ENCODE measurements at regions not wholly inside any gene's neighbourhood (a gene's known extent, or its start where the extent isn't known, plus 50 kb on each side); places are given as distances from the start of the nearest gene placed in this dataset.

- H3K27me3 Mint-ChIP-seq (ENCODE audit: low read depth) = no peaks in the 10 kb centered on the region
- TF ChIP-seq CTCF (IDR thresholded peaks at IDR 0.05) = no peak
- no peak for DNase-seq (ENCODE audit: low spot score)
- H3K27ac Mint-ChIP-seq (ENCODE audit: unreplicated experiment) = peak overlapping the region; percentile 17
- H3K9me3 Mint-ChIP-seq (ENCODE audit: low read depth) = no peaks in the 10 kb centered on the region
- no peaks in the 10 kb centered on the region for H3K36me3 Mint-ChIP-seq (ENCODE audit: low read depth)
- peaks cover 11% of the 10 kb centered on the region for H3K4me1 Mint-ChIP-seq (ENCODE audit: low read depth)
- no peak overlapping the region for H3K4me3 Mint-ChIP-seq (ENCODE audit: unreplicated experiment)
Observed at GRCh38 chr13:109652531-109652930, 133.9 kb downstream of the IRS2 start.

- no peak overlapping the region for H3K4me3 Mint-ChIP-seq (ENCODE audit: unreplicated experiment)
- H3K9me3 Mint-ChIP-seq (ENCODE audit: low read depth) = no peaks in the 10 kb centered on the region
Observed at GRCh38 chr13:109651854-109652253, 134.5 kb downstream of the IRS2 start.

GRCh38 chr13:109651311-109651710 is 135.1 kb downstream of the IRS2 start:
- TF ChIP-seq CTCF (IDR thresholded peaks at IDR 0.05) = no peak
- Mint-ChIP-seq H3K36me3 (ENCODE audit: low read depth) (no peaks in the 10 kb centered on the region), H3K9me3 (ENCODE audit: low read depth) (no peaks in the 10 kb centered on the region), H3K4me3 (ENCODE audit: unreplicated experiment) (no peak overlapping the region), H3K27me3 (ENCODE audit: low read depth) (no peaks in the 10 kb centered on the region), H3K27ac (ENCODE audit: unreplicated experiment) (no peak overlapping the region), H3K4me1 (ENCODE audit: low read depth) (peaks cover 22% of the 10 kb centered on the region)
- no peak for DNase-seq (ENCODE audit: low spot score)

More at GRCh38 chr13:109651854-109652253, 134.5 kb downstream of the IRS2 start:
- Mint-ChIP-seq H3K27me3 (ENCODE audit: low read depth) (no peaks in the 10 kb centered on the region), H3K36me3 (ENCODE audit: low read depth) (no peaks in the 10 kb centered on the region), H3K4me1 (ENCODE audit: low read depth) (peaks cover 17% of the 10 kb centered on the region), H3K27ac (ENCODE audit: unreplicated experiment) (no peak overlapping the region)
- no peak for TF ChIP-seq CTCF (IDR thresholded peaks at IDR 0.05)
- DNase-seq (ENCODE audit: low spot score) = no peak

GRCh38 chr13:109650861-109651260 is 135.5 kb downstream of the IRS2 start:
- no peak for TF ChIP-seq CTCF (IDR thresholded peaks at IDR 0.05)
- DNase-seq (ENCODE audit: low spot score) = no peak
- no peaks in the 10 kb centered on the region for H3K27me3 Mint-ChIP-seq (ENCODE audit: low read depth)

GRCh38 chr13:109649713-109650112 is 136.7 kb downstream of the IRS2 start:
- peaks cover 31% of the 10 kb centered on the region for H3K4me1 Mint-ChIP-seq (ENCODE audit: low read depth)
- no peaks in the 10 kb centered on the region for H3K9me3 Mint-ChIP-seq (ENCODE audit: low read depth)
- H3K27me3 Mint-ChIP-seq (ENCODE audit: low read depth) = no peaks in the 10 kb centered on the region
- H3K27ac Mint-ChIP-seq (ENCODE audit: unreplicated experiment) = no peak overlapping the region
- DNase-seq (ENCODE audit: low spot score) = no peak
- H3K4me3 Mint-ChIP-seq (ENCODE audit: unreplicated experiment) = no peak overlapping the region
- no peak for TF ChIP-seq CTCF (IDR thresholded peaks at IDR 0.05)
- no peaks in the 10 kb centered on the region for H3K36me3 Mint-ChIP-seq (ENCODE audit: low read depth)

More at GRCh38 chr13:109650861-109651260, 135.5 kb downstream of the IRS2 start:
- Mint-ChIP-seq H3K36me3 (ENCODE audit: low read depth) (no peaks in the 10 kb centered on the region), H3K27ac (ENCODE audit: unreplicated experiment) (no peak overlapping the region), H3K4me3 (ENCODE audit: unreplicated experiment) (no peak overlapping the region), H3K4me1 (ENCODE audit: low read depth) (peaks cover 26% of the 10 kb centered on the region), H3K9me3 (ENCODE audit: low read depth) (no peaks in the 10 kb centered on the region)
